ENCODE measurements at regions not wholly inside any gene's neighbourhood (a gene's known extent, or its start where the extent isn't known, plus 50 kb on each side); places are given as distances from the start of the nearest gene placed in this dataset.

GRCh38 chr1:47555306-47555705, 117.5 kb downstream of the FOXD2 start:
- Histone ChIP-seq H3K9ac (ENCODE audit: low read length in 3 of 3) (no peak overlapping the region), H3K4me1 (ENCODE audit: control insufficient read depth in 2 of 3, insufficient read depth in 2 of 3, low read depth in 1 of 3, low read length in 3 of 3) (peaks cover 12 to 22% (median 17%) of the 10 kb centered on the region in 3 donors), H3K36me3 (ENCODE audit: control insufficient read depth in 2 of 3, insufficient read depth in 3 of 3, low read length in 3 of 3) (no peaks in the 10 kb centered on the region), H3K9me3 (ENCODE audit: control insufficient read depth in 2 of 3, insufficient read depth in 1 of 3, low read length in 3 of 3) (no peaks in the 10 kb centered on the region), H3K27me3 (ENCODE audit: control insufficient read depth, insufficient read depth, low read length) (no peaks in the 10 kb centered on the region), H3K27ac (ENCODE audit: low read depth in 2 of 2, low read length in 2 of 2) (no peak overlapping the region), H3K4me3 (ENCODE audit: low read length in 3 of 3) (no peak overlapping the region)
- TF ChIP-seq CTCF (IDR thresholded peaks at IDR 0.05; ENCODE audit: borderline replicate concordance, extremely low read depth, insufficient read depth): no peak
- intact Hi-C loops (cut with DNase I): no loop called here
- FAIRE-seq (no peak), DNase-seq (peak in 2 of 5 donors; percentile 36 to 59)

- H3K36me3 ChIP-seq (ENCODE audit: control insufficient read depth in 2 of 3, insufficient read depth in 3 of 3, low read length in 3 of 3): no peaks in the 10 kb centered on the region
- FAIRE-seq (no peak), DNase-seq (peak in 3 of 5 donors; percentile 62 to 88 (median 68))
- no peak overlapping the region for H3K9ac ChIP-seq (ENCODE audit: low read length in 3 of 3)
- intact Hi-C loops (cut with DNase I): no loop called here
- TF ChIP-seq CTCF (IDR thresholded peaks at IDR 0.05; ENCODE audit: borderline replicate concordance, extremely low read depth, insufficient read depth): no peak
- H3K27me3 ChIP-seq (ENCODE audit: control insufficient read depth, insufficient read depth, low read length): no peaks in the 10 kb centered on the region
- no peak overlapping the region for H3K4me3 ChIP-seq (ENCODE audit: low read length in 3 of 3)
- no peaks in the 10 kb centered on the region for H3K9me3 ChIP-seq (ENCODE audit: control insufficient read depth in 2 of 3, insufficient read depth in 1 of 3, low read length in 3 of 3)
- H3K4me1 ChIP-seq (ENCODE audit: control insufficient read depth in 2 of 3, insufficient read depth in 2 of 3, low read depth in 1 of 3, low read length in 3 of 3): peaks cover 12 to 23% (median 22%) of the 10 kb centered on the region in 3 donors
- no peak overlapping the region for H3K27ac ChIP-seq (ENCODE audit: low read depth in 2 of 2, low read length in 2 of 2)
These were observed 118.2 kb downstream of the FOXD2 start for GRCh38 chr1:47555841-47556560.

- TF ChIP-seq CTCF (IDR thresholded peaks at IDR 0.05; ENCODE audit: borderline replicate concordance, extremely low read depth, insufficient read depth): no peak
- no peaks in the 10 kb centered on the region for H3K9me3 ChIP-seq (ENCODE audit: control insufficient read depth in 2 of 3, insufficient read depth in 1 of 3, low read length in 3 of 3)
- no peak overlapping the region for H3K4me3 ChIP-seq (ENCODE audit: low read length in 3 of 3)
- intact Hi-C loops (cut with DNase I): no loop called here
- no peaks in the 10 kb centered on the region for H3K36me3 ChIP-seq (ENCODE audit: control insufficient read depth in 2 of 3, insufficient read depth in 3 of 3, low read length in 3 of 3)
- no peak overlapping the region for H3K27ac ChIP-seq (ENCODE audit: low read depth in 2 of 2, low read length in 2 of 2)
- no peak for FAIRE-seq
- no peak for DNase-seq
- peaks cover 12 to 21% (median 20%) of the 10 kb centered on the region in 3 donors for H3K4me1 ChIP-seq (ENCODE audit: control insufficient read depth in 2 of 3, insufficient read depth in 2 of 3, low read depth in 1 of 3, low read length in 3 of 3)
- no peak overlapping the region for H3K9ac ChIP-seq (ENCODE audit: low read length in 3 of 3)
- no peaks in the 10 kb centered on the region for H3K27me3 ChIP-seq (ENCODE audit: control insufficient read depth, insufficient read depth, low read length)
These were observed 119.2 kb downstream of the FOXD2 start for GRCh38 chr1:47557066-47557465.

Data from kidney (tissue), 13 donors.